PC-9 (cell line): ENCODE measurements at regions not wholly inside any gene's neighbourhood (a gene's known extent, or its start where the extent isn't known, plus 50 kb on each side); places are given as distances from the start of the nearest gene placed in this dataset.

Experiments
- CTCF ChIP-seq: fragments of 200-600 bp; sonication (generic); conservative IDR thresholded peaks from 2 replicates; pipeline ENCODE4 v1.6.1; 2017; ENCODE audit warnings: mixed run types, antibody characterized with exemption, mild to moderate bottlenecking, moderate library complexity
- EZH2 ChIP-seq: fragments of 200-600 bp; sonication (generic); IDR thresholded peaks from 2 replicates; pipeline ENCODE4 v1.8.0; 2017; ENCODE audit warnings: antibody characterized with exemption, low read depth

DNA sequence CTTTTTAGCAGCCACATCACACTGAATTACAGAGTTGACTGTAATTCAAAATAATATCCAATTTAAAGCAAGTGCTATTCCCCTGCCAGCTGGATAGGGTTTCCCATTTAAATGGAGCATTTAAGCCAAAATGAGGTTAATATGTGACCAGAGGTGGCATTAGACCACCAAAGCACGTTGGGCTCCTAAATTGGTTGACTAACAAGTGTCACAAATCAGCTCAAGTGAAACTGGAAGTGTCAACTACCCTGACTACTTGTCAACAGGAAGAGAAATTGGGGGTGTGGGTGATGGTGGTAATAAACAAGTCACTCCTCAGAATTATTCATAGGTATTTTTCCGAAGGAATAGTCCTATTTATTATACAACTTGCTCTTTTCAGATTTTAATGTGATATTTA, 609.6 kb upstream of the TLE4 start:
- no peak for TF ChIP-seq EZH2
- no peak for TF ChIP-seq CTCF
